Glomerular visceral epithelial cell (primary cell): ENCODE measurements at regions not wholly inside any gene's neighbourhood (a gene's known extent, or its start where the extent isn't known, plus 50 kb on each side); places are given as distances from the start of the nearest gene placed in this dataset.

Experiments used
- DNase-seq: peaks from one replicate; pipeline ENCODE4 v3.0.0-alpha.2; 2016; ENCODE audit errors: extremely low spot score

DNA sequence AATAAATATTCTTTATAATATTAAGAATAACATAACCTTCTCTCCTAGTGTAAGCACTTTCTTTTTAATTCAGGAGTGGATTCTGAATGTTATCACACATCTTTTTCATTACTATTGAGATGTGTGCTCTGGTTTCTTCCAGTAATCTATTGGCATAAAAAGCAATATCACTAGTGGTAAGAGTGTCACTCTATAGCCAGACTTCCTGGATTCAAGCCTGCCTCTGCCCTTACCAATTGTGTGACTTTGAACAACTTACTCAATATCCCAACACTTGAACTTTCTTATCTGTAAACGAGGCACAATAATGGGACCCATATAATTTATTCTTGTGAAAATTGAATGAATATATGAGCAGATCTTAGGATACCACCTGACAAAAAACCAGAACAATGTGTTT, 71.0 kb downstream of the SEM1 start:
- no peak for DNase-seq

DNA sequence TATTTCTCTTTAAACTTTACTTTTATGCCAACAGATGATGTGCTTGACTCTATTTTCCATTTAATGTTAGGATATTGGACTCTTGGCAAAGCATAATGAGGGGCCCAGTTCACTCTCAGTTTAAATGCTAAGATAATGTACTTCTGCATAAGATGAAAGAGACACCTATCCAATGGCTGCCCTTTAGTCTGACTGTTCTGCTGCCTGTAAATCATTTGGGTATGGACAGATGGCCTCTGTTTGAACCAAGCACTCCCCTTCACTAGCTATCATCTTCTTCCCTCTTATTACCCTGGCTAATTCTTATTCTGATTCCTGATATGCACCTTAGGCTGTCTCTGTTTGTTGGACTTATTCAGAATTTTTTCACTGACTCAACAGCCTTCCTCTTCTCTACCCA, 72.1 kb downstream of the SEM1 start:
- DNase-seq: no peak

DNA sequence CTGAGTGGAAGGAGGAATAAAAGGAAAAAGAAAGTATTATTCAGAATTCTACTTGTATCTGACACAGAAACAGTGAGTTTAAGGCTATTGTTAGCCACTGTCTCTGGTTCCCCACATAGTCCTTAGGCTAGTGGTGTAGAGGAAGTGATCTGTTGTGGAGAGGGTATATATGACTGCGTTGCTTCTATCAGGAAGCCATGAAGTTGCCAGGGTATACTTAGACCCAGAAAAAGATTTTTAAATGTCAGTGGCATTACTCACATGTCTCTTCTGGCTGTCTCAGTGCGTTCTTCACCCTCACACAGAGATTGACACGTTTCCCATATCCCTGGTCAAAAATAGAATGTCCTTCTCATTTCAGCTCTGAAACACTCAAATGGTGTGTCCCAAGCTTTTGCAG, 72.7 kb downstream of the SEM1 start:
- no peak for DNase-seq

DNA sequence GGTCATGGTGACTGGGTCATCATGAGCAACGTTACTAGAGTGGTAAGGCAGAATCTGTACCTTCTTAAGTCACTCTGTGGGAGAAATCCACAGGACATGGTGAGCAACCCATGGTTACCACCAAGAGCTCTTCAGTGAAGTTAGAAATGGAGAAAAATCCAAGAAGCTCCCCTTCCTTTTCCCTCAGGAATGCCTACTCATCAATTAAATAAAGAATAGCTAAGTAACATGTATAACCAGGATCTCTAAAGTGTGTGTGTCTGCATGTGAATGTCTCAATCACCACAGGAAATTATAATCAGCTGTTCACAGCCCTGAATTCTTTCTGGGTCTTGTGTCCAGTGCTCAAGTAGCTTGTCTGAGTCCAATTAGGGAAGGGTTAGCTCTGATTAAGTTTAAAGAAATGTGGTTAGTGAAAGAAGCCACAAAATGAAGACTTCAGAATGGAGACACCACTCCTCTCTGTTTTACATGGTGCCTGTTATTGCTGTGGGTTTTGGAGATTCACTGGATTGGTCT, 73.2 kb downstream of the SEM1 start:
- DNase-seq: no peak

DNA sequence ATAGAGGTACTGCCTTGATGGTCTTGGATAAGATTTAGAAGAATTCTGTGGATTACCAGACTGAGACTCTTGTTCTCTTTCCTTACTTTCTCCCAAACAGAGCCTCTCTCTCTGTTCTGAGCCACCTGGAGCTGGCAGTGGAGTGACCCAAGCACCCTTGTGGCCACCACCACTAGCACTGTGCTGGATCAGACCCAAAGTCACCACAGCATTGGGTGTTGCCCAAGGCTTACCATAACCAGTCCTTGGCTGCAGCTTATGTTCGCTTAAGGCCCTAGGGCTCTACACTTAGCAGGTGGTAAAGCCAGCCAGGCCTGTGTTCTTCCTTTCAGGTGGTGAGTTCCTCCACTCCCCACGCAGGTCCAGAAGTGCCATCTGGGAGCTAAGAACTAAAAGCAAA, 79.8 kb downstream of the SEM1 start:
- no peak for DNase-seq

DNA sequence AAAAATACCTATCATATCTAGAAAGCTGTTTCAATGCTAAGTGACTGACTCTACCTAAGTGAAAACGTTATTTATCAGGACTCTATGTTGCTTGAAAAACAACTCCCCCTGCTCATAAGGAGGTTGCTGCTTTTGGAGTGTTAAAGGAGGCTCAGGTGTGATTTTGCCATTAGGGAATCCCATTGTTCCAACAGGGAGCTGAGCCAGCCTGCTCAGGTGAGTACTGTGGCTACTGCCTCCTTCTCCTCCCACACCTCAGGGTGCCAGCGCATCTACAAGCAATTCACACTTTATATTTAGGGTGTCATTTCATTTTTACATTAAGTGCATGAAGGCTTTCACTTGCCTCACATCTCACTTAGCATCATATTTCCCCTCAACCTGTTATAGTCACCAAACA, 84.7 kb downstream of the SEM1 start:
- no peak for DNase-seq

DNA sequence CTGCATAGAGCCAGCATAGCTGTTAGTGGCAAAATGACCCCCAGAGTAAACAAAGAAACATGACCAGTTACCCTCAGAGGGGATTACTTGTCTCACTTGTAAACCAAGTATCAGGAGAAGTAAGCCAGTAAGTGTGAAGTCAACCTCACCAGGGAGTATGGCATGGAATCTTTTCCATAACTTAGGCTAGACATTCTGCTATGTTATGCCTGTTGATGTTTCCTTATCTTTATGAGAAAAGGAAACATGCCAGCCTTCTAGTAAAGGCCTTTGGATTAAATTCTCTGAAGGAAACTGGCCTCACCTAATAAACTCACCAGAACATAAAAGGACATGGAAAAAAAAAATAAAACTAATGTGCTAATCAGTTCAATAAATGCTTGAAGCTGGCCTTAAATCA, 87.7 kb downstream of the SEM1 start:
- no peak for DNase-seq

DNA sequence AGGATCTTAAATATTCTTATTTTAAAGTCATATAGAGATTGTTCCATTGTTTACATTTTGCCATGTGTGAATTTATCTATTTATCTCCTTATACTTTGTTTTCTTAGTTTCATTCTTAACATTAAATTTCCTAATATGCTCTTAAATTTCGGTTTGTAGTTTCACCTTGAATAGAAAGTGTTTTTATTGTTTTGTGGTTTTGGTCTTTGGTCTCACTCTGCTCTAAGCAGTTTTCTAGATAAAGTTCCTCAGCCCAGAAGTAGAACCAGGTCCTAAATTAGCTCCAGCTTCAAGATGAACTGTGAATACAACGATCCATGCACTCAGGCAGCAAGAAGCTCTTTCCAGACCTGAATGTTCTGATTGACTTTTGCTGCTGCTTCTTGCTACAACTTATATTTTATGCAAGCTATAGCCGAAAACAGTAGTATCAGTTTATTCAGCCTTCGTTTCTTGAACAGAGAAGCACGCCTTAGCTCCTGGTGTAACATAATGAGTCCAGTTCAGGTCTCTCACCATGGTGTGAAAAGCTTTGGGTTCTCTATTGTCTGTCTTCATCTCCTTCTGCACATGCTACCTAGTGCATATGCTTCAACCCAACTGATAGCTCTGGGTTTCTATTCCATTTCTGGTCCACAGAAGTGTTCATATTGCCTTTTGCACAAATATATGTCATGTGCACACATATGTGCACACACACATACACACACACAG, 95.3 kb downstream of the SEM1 start:
- DNase-seq: no peak

DNA sequence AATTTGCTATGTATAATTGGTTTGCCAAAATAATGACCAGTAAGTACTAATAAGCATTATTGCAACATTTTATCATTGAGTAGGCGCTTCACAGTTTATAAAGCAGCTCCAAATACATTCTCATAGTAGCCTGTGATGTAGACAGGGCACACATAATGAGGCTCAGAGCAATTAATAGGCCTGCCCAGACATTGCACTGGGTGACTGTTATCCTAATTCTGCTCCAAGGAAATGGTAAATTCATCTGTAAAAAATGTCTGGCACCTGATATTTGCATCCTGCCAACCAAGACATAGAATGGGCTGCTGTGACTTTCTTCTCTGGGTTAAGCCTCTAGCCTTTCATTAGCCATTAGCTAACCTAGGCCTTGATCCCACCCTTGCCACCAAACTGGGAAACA, 97.6 kb downstream of the SEM1 start:
- no peak for DNase-seq

DNA sequence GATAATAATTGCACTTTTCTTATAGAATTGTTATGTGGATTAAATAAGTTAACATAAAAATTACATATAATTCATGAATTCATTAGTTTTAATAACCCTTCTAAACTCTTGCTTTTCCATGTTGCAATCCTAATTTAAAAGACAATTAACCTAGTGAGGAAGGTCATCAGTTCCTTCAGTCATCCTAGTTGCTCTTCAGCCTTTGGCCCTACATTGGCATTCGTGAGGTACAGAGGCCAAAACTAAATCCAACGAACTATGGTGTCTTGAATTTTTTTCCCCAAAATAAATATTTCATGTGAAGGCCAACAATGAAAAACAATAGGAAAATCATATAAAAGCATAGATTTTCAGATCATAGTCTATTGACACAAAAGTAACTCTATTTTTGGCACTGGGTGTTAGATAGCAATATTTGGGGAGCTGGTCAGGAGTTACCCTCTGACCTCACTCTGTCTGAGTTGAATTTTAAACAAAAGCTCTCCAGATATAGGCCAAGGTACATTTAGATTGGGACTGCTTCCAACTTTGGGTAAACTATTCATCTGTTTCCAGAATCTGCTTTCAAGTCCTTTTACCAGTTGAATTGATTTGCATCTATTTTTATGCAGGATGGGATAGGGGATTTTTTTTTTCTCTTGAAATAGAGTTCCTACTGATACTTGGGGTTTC, 104.5 kb downstream of the SEM1 start:
- DNase-seq: no peak

DNA sequence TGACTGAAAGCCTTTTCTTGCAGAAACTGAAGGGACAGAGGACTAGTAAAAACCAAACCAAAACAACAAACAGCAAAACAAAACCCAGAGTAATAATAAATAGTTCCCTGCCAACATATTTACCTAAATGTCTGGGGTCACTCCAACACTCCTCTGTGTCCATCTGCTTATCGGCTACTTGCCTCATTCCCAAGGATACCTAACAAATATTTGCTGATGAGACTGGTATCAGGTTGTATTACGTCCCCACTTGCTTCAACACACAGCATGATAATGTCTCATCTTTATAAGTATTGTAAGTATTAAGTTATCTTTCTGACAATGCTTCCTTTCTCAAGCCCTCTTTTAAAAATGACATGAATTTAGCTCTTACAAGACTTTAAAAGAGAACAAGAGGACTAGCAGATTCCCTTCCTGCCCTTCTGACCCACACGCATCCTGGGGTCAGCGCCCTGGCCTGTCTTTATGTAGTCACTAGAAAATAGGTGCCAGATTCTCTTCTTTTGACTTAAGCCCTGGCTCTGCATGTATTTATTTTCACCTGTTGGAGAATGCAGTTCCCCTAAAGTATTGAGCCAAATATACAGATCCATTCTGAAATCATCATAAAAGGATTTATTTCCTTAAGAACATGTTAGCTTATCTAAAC, 110.2 kb downstream of the SEM1 start:
- DNase-seq: no peak

DNA sequence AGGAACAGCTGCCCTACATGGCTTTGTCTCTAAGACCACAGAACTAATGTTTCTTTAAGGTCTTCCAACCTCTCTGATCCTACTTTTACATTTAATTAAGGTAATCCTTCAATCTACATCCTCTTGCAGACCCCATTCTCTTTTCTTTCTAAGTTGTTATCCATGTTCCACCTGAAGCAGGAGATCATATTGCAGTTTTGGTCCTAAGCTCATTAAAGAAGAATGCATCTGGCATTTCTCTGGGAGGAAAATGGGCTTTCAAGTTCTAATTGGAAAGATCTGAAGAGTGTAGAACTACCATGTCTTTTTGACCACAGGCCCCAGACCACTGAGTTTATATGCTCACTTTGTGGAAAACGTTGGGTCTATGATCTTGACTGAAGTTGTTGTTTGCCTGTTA, 111.2 kb downstream of the SEM1 start:
- no peak for DNase-seq

DNA sequence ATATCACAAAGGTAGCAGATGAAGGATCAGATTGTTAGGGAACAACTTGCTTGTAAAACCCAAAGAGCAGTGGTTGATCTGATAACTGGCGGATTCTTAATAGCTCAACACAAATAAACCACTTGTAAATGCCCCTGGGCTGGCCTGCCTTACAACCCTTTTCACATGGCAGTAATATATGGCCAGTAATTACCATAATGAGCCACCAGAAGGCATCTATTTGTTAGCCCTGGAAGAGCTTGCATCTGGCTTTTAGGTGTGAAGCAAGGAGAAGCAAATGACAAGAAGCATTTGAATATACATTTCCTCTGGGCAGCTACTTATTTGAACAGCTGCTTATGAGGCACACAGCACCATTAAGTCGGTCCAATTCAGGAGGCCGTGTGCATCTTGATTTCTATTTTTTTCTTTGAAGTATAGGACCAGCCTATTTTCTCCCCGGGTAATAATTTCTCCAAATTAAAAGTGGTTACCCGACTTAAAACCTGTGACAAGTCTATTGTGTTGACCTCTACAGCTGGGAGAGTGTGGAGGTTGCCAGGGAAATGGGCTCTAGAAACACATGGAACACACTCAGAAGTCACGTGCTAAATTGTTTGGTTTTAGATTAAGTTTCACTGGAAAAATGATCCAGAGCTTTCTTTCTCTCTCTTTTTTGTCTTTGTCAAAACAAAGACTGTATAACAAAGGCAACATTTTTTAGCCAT, 113.4 kb downstream of the SEM1 start:
- no peak for DNase-seq

DNA sequence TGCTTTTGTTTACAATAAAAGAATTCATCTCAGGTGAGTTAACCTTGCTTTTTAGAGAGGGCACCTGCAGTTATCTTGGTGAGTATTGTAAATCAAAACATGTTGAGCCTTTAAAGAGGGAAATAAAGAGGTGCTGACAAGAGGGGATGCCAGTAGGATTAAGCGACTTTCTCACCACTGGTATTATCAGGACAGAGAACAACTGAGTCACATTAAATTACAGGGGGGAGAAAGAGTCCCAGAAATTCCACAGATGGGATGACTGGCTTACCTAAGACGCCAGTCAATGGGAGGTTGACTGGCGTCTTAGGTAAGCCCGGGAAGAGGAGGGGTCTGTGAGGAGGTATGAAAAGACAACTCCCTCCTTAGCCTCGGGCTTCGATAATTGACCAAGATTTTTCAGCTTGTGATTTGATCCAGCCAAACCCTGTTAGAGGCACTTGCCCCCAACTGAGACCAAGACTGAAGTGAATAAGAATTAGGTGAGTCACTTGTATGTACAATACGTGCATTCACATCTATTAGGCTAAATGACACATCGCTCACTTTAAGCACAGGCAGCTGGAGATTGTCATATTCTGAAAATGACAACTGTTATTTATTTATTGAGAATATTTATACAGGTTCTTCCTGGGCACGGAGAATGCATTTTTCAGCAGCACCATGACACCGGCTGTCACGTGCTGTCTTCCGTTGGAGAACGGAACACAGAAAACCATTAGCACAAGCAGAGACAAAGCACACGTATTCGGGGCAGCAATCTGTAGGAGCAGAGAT, 117.6 kb downstream of the SEM1 start:
- no peak for DNase-seq

DNA sequence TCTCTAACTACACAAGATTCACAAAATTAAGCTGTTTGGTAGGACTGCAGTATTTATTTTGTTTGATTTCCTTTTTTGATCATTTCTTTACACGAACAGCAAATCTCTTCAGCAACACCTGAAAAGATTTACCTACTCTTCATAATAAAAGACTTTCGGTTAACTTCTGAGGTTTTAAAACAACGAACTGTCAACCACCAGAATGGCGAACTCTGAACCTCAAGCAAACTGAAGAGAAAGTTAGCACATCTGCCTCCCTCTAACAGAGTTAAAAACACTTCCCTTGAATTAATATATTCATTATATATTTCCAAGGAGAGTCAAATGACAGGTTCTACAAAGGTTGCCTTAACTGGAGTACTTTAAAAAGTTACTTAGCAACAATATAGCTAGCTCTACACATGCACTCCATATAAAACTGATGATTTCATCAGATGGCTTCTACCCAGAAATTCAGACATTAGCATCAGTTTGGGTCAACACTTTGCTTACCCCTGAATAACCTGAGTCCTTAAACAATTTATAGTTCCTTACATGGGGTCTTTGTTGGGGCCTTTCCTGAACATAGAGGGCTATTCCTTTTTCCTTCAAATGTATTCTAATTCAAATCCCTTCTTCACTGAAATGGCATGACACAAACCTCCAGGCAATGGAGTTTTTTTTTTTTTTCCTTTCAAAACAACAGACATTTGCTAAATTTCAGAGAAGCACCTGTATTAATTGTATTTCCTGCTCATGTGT, 118.3 kb downstream of the SEM1 start:
- DNase-seq: no peak

DNA sequence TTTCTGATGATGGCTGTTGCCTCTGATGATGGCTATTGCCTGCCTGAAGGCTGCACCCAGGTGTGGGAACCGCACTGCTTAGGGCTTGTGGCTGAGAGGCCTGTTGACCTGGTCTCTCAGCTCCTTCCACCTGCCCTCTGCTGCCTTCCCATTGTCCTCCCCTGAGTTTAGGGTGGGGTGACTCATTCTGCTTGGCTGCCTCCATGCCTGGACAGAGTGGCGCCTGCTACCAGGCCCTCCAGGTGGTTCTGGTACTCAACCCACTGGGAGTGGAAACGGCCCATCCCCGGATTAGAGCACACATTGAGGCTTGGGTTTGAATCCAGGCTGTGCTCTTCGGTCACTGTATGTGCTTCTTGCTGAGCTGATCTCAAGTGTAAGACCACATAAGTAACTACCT, 120.6 kb downstream of the SEM1 start:
- no peak for DNase-seq

DNA sequence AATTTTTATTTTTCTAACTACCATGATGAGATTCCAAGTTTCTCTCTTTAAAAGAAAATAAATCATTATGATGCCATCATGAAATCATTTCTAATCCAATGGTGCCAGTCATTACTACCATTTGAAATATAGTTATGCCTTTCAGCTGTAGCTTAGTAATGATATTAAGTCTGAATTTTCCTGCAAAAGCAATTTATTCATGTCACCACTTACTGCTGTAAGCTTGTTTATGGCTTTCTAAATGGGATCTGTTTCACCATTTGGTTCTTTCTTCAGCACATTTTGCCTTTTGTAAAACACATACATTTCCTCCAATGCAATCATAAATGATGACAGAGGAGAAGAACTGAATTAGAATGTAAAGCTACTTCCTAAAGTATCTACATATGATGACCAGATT, 130.5 kb downstream of the SEM1 start:
- DNase-seq: no peak

DNA sequence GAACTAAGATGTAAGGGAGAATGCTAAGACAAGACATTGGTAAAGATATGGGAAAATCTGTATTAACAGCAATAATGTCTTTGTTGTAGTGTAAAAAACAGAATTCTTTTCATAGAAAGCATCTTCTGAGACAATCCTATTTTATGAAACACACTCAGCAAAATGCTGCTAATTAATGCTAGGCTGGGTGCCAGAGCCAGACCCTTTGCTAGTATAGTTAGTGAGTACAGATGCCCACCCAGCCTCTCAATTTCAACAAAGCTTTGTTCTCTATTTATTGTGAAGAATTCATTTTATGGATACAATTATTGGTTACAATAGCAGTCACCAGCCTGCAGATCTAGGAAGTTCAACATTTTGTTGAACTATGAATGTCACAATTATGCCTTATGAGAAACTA, 131.0 kb downstream of the SEM1 start:
- no peak for DNase-seq

DNA sequence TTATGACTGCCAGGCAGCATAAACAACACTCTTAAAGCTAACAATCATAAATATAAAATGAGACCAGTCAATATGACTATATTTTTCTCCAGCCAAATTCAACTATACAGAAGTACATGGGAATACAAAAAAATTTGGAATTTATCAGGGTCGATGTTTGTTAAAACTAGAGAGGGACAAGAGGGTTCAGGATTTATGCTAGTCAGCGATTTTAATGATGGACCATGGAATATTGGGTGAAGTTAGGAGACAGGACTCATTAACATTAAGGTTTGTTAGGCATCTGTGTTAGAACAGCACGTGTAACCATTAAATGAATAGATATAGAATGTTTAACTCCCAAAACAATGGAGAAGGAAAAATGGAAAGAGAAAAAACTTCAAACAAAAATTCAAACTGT, 146.2 kb downstream of the SEM1 start:
- no peak for DNase-seq

DNA sequence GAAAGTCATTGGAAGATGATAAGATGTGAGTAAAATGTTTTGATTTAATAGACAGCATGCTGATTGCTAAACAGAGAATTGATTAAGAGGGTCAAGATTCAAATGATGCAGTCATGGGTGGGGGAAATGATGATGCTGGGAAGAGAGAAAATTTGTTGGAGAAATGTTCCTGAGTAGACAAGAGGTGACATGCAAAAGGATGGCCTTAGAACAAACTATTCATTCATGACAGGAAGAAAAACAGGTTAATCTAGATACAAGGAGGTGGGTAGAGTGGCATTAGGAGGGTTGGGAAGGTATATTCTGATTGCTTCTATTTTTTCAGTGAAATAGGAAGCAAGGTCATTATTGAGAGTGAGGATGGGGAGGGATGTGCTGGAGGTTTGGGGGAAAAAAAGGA, 146.7 kb downstream of the SEM1 start:
- DNase-seq: no peak

DNA sequence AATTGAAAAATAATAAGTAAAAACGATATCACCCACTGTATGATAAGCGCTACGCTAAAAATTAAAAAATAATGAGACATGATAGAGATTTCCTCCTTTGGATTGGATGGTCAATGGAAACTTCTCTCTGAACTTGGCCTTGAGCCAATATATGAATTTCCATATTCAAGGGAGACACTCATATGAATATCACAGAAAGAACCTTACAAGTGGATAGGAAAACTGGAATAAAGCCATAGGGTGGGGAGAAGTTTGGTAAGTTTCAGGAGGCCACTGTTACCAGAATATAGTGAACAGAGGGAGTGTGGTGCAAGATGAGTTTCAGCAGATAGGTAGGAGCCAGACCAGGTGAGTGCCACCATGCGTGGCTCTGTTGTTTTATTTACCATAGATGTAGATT, 147.2 kb downstream of the SEM1 start:
- no peak for DNase-seq
